Glutamatergic neuron (in vitro differentiated cells): ENCODE measurements at regions not wholly inside any gene's neighbourhood (a gene's known extent, or its start where the extent isn't known, plus 50 kb on each side); places are given as distances from the start of the nearest gene placed in this dataset.

Experiments used
- DNase-seq: peaks from one replicate; pipeline ENCODE4 v3.0.0; 2022
- H3K27ac Mint-ChIP-seq: one replicate; pipeline ENCODE4 v1.8.0; 2020; ENCODE audit warnings: mild to moderate bottlenecking, mixed read lengths, inconsistent platforms; ENCODE audit not compliant: unreplicated experiment
- H3K27me3 Mint-ChIP-seq: one replicate; pipeline ENCODE4 v1.8.0; 2020; ENCODE audit warnings: mild to moderate bottlenecking, moderate library complexity, mixed read lengths, inconsistent platforms; ENCODE audit not compliant: unreplicated experiment
- H3K36me3 Mint-ChIP-seq: one replicate; pipeline ENCODE4 v1.8.0; 2020; ENCODE audit warnings: mild to moderate bottlenecking, mixed read lengths, inconsistent platforms; ENCODE audit not compliant: unreplicated experiment
- H3K4me1 Mint-ChIP-seq: one replicate; pipeline ENCODE4 v1.8.0; 2020; ENCODE audit warnings: mild to moderate bottlenecking, low read depth, mixed read lengths, inconsistent platforms; ENCODE audit not compliant: unreplicated experiment
- H3K4me3 Mint-ChIP-seq: one replicate; pipeline ENCODE4 v1.8.0; 2020; ENCODE audit warnings: mild to moderate bottlenecking, mixed read lengths, inconsistent platforms; ENCODE audit not compliant: unreplicated experiment
- H3K9me3 Mint-ChIP-seq: one replicate; pipeline ENCODE4 v1.8.0; 2020; ENCODE audit warnings: mild to moderate bottlenecking, moderate library complexity, mixed read lengths, inconsistent platforms; ENCODE audit not compliant: unreplicated experiment
- TF ChIP-seq, protein P1 (sequence below): fragments of 200-600 bp; sonication (generic); IDR thresholded peaks from one replicate; pipeline ENCODE4 v1.5.0; 2021; ENCODE audit not compliant: partially characterized antibody, unreplicated experiment

DNA sequence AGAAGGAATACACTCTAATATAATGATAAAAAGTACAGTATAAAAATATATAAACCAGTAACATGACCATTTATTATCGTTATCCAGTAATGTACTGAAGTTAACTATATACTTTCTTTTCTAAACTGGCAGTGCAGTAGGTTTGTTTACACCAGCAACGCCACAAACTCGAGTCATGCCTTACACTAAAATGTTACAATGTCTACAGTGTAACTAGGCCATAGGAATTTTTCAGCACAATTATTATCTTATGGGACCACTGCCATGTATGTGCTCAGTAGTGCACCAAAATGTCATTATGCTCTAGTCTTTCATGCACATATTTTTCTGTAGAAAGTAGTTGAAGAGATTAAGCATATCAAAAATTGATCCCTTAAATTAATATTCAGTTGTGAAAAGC lies 609.8 kb upstream of the BCHE start:
- Mint-ChIP-seq H3K4me3 (no peak overlapping the region), H3K27me3 (no peaks in the 10 kb centered on the region), H3K27ac (no peak overlapping the region), H3K4me1 (no peaks in the 10 kb centered on the region), H3K9me3 (no peaks in the 10 kb centered on the region), H3K36me3 (no peaks in the 10 kb centered on the region)
- no peak for DNase-seq
- TF ChIP-seq, protein P1, sequence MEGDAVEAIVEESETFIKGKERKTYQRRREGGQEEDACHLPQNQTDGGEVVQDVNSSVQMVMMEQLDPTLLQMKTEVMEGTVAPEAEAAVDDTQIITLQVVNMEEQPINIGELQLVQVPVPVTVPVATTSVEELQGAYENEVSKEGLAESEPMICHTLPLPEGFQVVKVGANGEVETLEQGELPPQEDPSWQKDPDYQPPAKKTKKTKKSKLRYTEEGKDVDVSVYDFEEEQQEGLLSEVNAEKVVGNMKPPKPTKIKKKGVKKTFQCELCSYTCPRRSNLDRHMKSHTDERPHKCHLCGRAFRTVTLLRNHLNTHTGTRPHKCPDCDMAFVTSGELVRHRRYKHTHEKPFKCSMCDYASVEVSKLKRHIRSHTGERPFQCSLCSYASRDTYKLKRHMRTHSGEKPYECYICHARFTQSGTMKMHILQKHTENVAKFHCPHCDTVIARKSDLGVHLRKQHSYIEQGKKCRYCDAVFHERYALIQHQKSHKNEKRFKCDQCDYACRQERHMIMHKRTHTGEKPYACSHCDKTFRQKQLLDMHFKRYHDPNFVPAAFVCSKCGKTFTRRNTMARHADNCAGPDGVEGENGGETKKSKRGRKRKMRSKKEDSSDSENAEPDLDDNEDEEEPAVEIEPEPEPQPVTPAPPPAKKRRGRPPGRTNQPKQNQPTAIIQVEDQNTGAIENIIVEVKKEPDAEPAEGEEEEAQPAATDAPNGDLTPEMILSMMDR = no peak

DNA sequence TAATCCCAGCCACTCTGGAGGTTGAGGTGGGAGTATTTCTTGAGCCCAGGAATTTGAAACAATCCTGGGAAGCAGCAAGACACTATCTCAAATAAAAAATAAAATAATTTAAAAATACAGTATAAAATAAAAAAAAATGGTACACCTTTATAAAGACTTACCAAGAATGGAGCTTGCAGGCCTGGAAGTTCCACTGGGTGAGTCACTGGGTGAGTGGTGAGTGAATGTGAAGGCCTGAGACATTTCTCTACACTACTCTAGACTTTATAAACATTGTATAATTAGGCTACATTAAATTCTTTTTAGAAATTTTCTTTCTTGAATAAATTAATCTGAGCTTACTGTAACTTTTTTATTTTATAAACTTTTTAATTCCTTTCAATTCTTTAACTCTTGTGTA lies 609.1 kb upstream of the BCHE start:
- Mint-ChIP-seq H3K36me3 (no peaks in the 10 kb centered on the region), H3K27ac (no peak overlapping the region), H3K4me1 (no peaks in the 10 kb centered on the region), H3K4me3 (no peak overlapping the region), H3K27me3 (no peaks in the 10 kb centered on the region), H3K9me3 (no peaks in the 10 kb centered on the region)
- DNase-seq = no peak
- TF ChIP-seq, protein P1 = no peak

DNA sequence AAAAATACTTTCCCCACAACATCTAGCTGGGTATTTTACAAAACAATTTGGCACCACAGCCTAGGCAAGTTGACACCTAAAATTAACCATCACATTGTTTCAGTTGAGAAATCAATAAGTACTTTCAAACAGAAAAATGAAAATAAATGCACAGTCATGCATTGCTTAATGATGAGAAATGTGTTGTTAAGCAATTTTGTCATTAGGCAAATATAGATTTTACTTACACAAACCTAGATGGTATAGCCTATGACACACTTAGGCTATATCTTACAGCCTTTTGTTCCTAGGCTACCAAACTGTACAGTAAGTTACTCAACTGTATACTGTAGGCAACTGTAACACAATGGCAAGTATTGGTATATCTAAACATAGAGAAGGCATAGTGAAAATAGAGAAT lies 608.6 kb upstream of the BCHE start:
- no peak overlapping the region for H3K4me3 Mint-ChIP-seq
- H3K27ac Mint-ChIP-seq = no peak overlapping the region
- no peaks in the 10 kb centered on the region for H3K27me3 Mint-ChIP-seq
- TF ChIP-seq, protein P1 = no peak
- H3K36me3 Mint-ChIP-seq = no peaks in the 10 kb centered on the region
- H3K9me3 Mint-ChIP-seq = no peaks in the 10 kb centered on the region
- no peaks in the 10 kb centered on the region for H3K4me1 Mint-ChIP-seq
- DNase-seq = no peak

DNA sequence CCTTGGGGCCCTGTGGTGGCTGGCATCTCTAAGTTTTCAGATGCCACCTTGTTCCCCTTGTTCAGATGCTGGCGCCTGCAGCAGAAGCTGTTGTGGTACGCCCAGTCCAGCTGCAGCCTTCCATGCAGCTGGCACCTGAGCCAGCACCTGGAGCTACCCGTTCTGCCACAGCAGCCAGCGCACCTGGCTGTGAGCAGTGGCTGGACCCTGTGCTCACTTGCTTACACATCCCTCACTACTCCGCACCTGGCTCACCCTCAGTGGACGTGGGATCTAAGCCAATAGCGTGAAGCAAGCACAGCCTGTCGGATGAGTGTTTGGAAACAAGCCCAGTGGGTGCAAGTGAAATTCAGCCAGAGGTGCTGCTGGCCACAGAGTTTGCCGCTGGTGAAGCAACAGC lies 607.5 kb upstream of the BCHE start:
- no peak for DNase-seq
- H3K4me3 Mint-ChIP-seq = no peak overlapping the region

DNA sequence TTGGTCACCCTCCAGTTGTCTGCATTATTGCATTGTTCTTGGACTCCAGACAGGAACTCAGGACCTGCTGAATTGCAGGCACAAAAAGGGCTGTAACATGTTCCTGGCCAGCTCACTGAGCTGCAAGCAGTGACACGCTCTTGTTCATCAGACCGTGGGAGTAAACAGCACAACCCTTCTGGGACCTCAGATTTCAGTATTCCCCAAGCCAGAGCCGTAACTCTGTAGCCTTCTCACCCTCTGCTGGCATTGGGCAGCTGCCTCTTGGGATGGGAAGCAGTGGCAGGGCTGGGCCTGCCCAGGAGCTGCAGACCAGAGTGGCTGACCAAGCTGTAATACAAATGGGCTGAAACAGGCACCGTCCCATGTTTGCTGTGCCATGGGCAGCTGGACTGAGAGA lies 607.1 kb upstream of the BCHE start:
- no peak for DNase-seq
- Mint-ChIP-seq H3K27ac (no peak overlapping the region), H3K27me3 (no peaks in the 10 kb centered on the region), H3K9me3 (no peaks in the 10 kb centered on the region), H3K4me3 (no peak overlapping the region), H3K4me1 (no peaks in the 10 kb centered on the region), H3K36me3 (no peaks in the 10 kb centered on the region)
- TF ChIP-seq, protein P1 = no peak

More for the DNA sequence above, 607.5 kb upstream of the BCHE start:
- TF ChIP-seq, protein P1 = no peak
- Mint-ChIP-seq H3K4me1 (no peaks in the 10 kb centered on the region), H3K27ac (no peak overlapping the region), H3K36me3 (no peaks in the 10 kb centered on the region), H3K9me3 (no peaks in the 10 kb centered on the region), H3K27me3 (no peaks in the 10 kb centered on the region)
